ENCODE measurements at regions not wholly inside any gene's neighbourhood (a gene's known extent, or its start where the extent isn't known, plus 50 kb on each side); places are given as distances from the start of the nearest gene placed in this dataset.

DNA sequence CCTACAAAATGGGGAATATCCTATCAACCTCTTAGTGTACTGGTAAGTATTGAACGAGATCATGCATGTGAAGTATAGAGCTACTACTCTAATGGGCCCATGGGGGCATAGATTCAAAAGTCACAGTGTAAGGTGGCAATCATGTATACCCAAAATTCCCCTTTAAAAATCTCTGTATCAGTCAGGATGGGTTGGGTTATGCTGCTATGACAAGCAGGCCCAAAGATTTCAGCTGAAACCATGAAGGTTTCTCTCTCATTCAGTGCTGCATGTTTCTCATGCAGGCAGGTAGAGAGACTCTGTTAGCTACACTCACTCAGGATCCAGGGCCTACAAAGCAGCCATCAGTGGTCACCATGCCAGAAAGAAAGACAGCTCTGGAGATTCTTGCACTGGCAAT is 166.6 kb downstream of the MAFB start:
- Histone ChIP-seq H3K79me1 (ENCODE audit: low read depth, low read length) (no peaks in the 10 kb centered on the region; the same call in 1 of the 2 replicates), H3K27ac (ENCODE audit: low read depth, low read length) (no peak overlapping the region), H3K23me2 (ENCODE audit: low read depth, low read length) (no peaks in the 10 kb centered on the region; the same call in 1 of the 2 replicates), H3K23ac (ENCODE audit: insufficient read length) (no peak overlapping the region), H3K79me2 (ENCODE audit: control insufficient read depth in 1 of 2, insufficient read depth in 2 of 2, low read length in 2 of 2) (no peaks in the 10 kb centered on the region), H3K56ac (replicated peaks; ENCODE audit: insufficient read length, low read depth, low read length) (no peak overlapping the region), H2BK5ac (ENCODE audit: low read depth, low read length) (no peak overlapping the region), H3K4me3 (ENCODE audit: extremely low read depth in 1 of 4, insufficient read depth in 2 of 4, low read depth in 3 of 4, low read length in 4 of 4) (no peak overlapping the region), H2BK120ac (replicated peaks; ENCODE audit: low read depth, low read length) (no peak overlapping the region), H3K4me2 (ENCODE audit: insufficient read depth in 1 of 2, low read depth in 2 of 2, low read length in 2 of 2) (no peak overlapping the region), H2BK15ac (ENCODE audit: low read length) (no peak overlapping the region), H3K9me3 (ENCODE audit: insufficient read depth in 2 of 2, low read depth in 1 of 2, low read length in 1 of 2) (0 out of 4 replicates have a peak, but pooled peaks cover 0 to 5% of the 10 kb centered on the region in 2 experiments), H3K18ac (ENCODE audit: extremely low read depth, low read length) (no peak overlapping the region), H2AK5ac (ENCODE audit: low read depth, low read length) (no peak overlapping the region), H2AFZ (ENCODE audit: low read length) (no peak overlapping the region), H4K20me1 (replicated peaks in 1 of 2; ENCODE audit: control insufficient read depth in 1 of 2, insufficient read depth in 2 of 2, low read length in 2 of 2) (no peaks in the 10 kb centered on the region), H3K14ac (ENCODE audit: insufficient read length) (no peak overlapping the region), H4K91ac (replicated peaks; ENCODE audit: insufficient read length, low read length) (no peak overlapping the region), H3K27me3 (replicated peaks in 1 of 4; ENCODE audit: control insufficient read depth in 3 of 4, extremely low read depth in 1 of 4, insufficient read depth in 3 of 4, low read length in 3 of 4) (no peaks in the 10 kb centered on the region; a peak in 1 of 7 replicates), H3K4me1 (replicated peaks in 1 of 4; ENCODE audit: control insufficient read depth in 3 of 4, insufficient read depth in 4 of 4, low read length in 3 of 4) (no peaks in the 10 kb centered on the region), H4K8ac (ENCODE audit: extremely low read depth, insufficient read depth, low read length) (no peak overlapping the region), H2BK12ac (ENCODE audit: low read depth, low read length) (no peak overlapping the region), H3K4ac (replicated peaks; ENCODE audit: insufficient read length, low read depth, low read length) (no peak overlapping the region), H3K9ac (replicated peaks in 1 of 4; ENCODE audit: extremely low read depth in 1 of 4, low read depth in 3 of 4, low read length in 3 of 4) (no peak overlapping the region), H4K5ac (ENCODE audit: insufficient read length, low read depth, low read length) (no peak overlapping the region), H3K36me3 (ENCODE audit: control insufficient read depth in 2 of 4, insufficient read depth in 4 of 4, low read length in 3 of 4) (no peaks in the 10 kb centered on the region), H2BK20ac (ENCODE audit: low read length) (no peak overlapping the region)
- FAIRE-seq: no peak
- ChIA-PET POLR2A (ENCODE audit: partially characterized antibody) (no interaction called here), CTCF (ENCODE audit: partially characterized antibody) (interaction anchor here (0.6 to 1.9 kb wide), 6 partner anchors 9 to 1265 kb away, joined by 3 to 6 read pairs (median 3); no protein-coding TSS in a partner anchor)
- DNase-seq (ENCODE audit: low read depth in 1 of 2, low spot score in 2 of 2): no peak
- 85% methylated on average over 1 of the region's 1 CpG; no CpG with 5 or more reads in 1 of the 2 experiments for WGBS, 2 experiments (ENCODE audit: extremely low coverage in 1 of 2, insufficient coverage in 1 of 2, insufficient read length in 1 of 2, insufficient replicate concordance in 2 of 2, low coverage in 1 of 2, low lambda C conversion rate in 2 of 2, missing lambda C conversion rate in 1 of 2)
- TF ChIP-seq EP300 (IDR thresholded peaks at IDR 0.05; ENCODE audit: borderline replicate concordance in 1 of 2, low read depth in 2 of 2, low read length in 2 of 2) (no peak), BRCA1 (IDR thresholded peaks at IDR 0.05; ENCODE audit: low read depth, low read length) (no peak), CBX5 (IDR thresholded peaks at IDR 0.05; ENCODE audit: low read depth, low read length) (no peak), SIX5 (IDR thresholded peaks at IDR 0.05; ENCODE audit: low read depth, low read length) (no peak), TAF1 (IDR thresholded peaks at IDR 0.05; ENCODE audit: low read depth, low read length) (no peak), SUZ12 (IDR thresholded peaks at IDR 0.05; ENCODE audit: low read length) (no peak), PHF8 (conservative IDR thresholded peaks at IDR 0.05; ENCODE audit: low read depth, low read length) (no peak)
- TF ChIP-seq, protein P1, sequence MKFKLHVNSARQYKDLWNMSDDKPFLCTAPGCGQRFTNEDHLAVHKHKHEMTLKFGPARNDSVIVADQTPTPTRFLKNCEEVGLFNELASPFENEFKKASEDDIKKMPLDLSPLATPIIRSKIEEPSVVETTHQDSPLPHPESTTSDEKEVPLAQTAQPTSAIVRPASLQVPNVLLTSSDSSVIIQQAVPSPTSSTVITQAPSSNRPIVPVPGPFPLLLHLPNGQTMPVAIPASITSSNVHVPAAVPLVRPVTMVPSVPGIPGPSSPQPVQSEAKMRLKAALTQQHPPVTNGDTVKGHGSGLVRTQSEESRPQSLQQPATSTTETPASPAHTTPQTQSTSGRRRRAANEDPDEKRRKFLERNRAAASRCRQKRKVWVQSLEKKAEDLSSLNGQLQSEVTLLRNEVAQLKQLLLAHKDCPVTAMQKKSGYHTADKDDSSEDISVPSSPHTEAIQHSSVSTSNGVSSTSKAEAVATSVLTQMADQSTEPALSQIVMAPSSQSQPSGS (IDR thresholded peaks at IDR 0.05; ENCODE audit: low read length): no peak
- TF ChIP-seq, protein P2, sequence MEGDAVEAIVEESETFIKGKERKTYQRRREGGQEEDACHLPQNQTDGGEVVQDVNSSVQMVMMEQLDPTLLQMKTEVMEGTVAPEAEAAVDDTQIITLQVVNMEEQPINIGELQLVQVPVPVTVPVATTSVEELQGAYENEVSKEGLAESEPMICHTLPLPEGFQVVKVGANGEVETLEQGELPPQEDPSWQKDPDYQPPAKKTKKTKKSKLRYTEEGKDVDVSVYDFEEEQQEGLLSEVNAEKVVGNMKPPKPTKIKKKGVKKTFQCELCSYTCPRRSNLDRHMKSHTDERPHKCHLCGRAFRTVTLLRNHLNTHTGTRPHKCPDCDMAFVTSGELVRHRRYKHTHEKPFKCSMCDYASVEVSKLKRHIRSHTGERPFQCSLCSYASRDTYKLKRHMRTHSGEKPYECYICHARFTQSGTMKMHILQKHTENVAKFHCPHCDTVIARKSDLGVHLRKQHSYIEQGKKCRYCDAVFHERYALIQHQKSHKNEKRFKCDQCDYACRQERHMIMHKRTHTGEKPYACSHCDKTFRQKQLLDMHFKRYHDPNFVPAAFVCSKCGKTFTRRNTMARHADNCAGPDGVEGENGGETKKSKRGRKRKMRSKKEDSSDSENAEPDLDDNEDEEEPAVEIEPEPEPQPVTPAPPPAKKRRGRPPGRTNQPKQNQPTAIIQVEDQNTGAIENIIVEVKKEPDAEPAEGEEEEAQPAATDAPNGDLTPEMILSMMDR (IDR thresholded peaks at IDR 0.05; ENCODE audit: control extremely low read depth in 1 of 3, insufficient read depth in 1 of 3, low read depth in 1 of 3, low read length in 3 of 3): no peak
